PC-3 (cell line): ENCODE measurements at regions not wholly inside any gene's neighbourhood (a gene's known extent, or its start where the extent isn't known, plus 50 kb on each side); places are given as distances from the start of the nearest gene placed in this dataset.

Experiments used
- CTCF ChIP-seq: fragments of 300-600 bp; sonication (generic); conservative IDR thresholded peaks from 2 replicates; pipeline ENCODE4 v1.5.1; 2017; ENCODE audit warnings: antibody characterized with exemption, low read depth, mild to moderate bottlenecking, low read length
- EZH2 ChIP-seq: fragments of 300-600 bp; sonication (generic); IDR thresholded peaks from one replicate; pipeline ENCODE4 v1.6.1; 2017; ENCODE audit warnings: antibody characterized with exemption, mild to moderate bottlenecking, low read length; ENCODE audit not compliant: unreplicated experiment
- EZH2phosphoT487 ChIP-seq: fragments of 300-600 bp; sonication (generic); IDR thresholded peaks from 2 replicates; pipeline ENCODE4 v1.6.1; 2018; ENCODE audit warnings: mild to moderate bottlenecking, antibody characterized with exemption, low read length, borderline replicate concordance

- no peak for TF ChIP-seq CTCF
- TF ChIP-seq EZH2, result no peak
- no peak for TF ChIP-seq EZH2phosphoT487
Observed at GRCh38 chr3:44072601-44073540, 168.8 kb upstream of the TOPAZ1 start.
